HG03442 (cell line): ENCODE measurements at regions not wholly inside any gene's neighbourhood (a gene's known extent, or its start where the extent isn't known, plus 50 kb on each side); places are given as distances from the start of the nearest gene placed in this dataset.
"Not testable (repeated sequence)": the region's sequence is repeated elsewhere in the genome, so short reads cannot be mapped to it uniquely, and the experiment has no call there.

Experiments
- ATAC-seq: cut with Tn5 transposase; IDR thresholded peaks from one replicate; pipeline ENCODE4 v1.9.1; 2021; ENCODE audit warnings: mild to moderate bottlenecking, moderate library complexity; ENCODE audit not compliant: unreplicated experiment

DNA sequence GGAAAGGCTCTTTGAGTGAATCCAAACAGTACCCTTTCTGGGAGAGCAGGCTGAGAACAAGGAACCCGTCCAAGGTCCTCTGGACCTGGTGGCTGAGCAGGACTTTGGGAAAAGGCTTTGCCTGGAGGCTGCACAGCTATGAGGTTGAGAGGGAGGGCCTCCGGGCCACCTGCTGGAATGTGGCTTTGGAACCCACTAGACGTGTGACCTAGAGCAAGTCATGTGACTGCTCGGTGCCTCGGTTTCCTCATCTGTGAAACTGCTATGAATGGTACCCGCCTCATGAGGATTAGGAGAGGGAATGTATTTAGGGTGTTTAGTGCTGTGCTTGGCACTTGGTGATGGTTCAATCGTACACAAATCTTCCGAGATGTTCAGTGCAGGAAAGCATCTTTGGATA lies 50.4 kb downstream of the HAPSTR1 start:
- no peak for ATAC-seq

DNA sequence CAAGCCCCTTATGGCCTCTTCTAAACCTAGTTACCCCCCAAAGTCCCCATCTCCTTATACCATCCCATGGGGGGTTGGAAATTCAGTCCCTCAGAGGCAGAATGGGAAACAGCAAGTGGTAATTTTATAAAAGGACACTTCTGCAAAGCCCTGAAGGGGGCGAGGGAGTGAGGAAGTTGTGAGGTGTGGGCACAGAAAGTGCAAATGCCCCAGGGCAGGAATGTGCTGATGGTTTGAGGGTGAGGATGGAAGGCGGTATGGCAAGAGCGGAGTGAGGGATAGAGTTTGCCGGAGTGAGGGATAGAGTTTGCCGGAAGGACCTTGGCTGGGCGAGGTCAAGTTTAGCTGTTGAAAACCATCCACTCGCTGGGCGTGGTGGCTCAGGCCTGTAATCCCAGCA lies 52.7 kb downstream of the HAPSTR1 start:
- ATAC-seq: no peak

DNA sequence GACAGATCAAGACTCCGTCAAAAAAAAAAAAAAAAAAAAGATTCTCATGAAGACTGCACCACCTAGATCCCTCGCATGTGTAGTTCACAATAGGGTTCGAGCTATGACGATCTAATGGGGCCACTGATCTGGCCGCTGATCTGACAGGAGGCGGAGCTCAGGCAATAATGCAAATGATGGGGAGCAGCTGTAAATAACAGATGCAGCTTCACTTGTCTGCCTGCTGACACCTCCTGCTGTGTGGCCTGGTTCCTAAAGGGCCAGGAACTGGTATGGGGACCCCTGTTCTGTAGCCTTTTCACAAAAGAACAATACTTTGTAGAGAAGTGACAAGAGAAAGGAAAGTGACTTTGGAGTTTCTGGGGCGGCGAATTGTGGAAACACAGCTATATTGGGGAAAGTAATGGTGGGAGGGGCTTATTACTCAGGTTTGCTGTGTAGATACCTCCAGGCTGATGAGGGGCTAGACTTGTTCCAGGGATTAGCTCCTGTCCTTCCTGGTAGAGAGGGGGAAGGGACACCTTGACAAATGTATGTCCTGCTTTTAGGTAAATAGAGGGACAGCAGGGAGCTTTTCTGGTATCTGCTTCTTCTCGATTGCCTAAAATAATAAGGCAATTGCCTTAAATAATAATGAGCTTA lies 57.1 kb downstream of the HAPSTR1 start:
- ATAC-seq: no peak

DNA sequence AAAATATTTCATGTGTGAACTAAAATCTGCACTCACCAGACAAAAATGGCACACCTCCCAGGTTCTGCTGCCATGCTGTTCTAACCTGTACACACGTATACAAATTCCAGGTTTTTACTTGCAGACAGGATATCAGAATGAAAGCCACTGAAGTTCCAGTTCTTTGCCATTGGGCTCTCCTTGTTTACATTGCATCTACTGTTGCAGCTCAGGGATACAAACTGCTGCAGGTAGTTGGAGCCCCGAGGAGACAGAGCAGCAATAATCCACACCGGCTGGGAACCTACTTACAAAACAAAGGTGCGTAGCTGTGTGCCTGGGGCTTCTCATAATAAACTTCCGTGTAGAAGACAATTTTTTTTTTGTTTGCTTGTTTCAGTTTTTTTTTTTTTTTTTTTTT lies 59.6 kb downstream of the HAPSTR1 start:
- no peak for ATAC-seq

DNA sequence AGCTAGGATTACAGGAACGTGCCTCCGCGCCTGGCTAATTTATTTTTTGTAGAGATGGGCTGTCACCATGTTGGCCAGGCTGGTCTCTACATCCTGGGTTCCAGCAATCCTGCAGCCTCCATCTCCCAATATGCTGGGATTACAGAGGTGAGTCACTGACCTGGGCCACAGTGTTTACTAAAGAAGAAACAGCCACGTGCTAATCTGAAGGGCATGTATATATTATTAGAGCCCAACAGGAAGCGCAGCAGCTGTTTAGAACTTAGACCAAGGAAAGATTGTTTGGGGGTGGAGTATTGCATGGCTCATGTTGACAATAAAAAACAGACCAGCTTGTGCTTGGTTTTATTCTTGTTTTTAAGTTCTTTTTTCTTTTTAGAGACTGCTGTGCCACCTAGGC lies 60.2 kb downstream of the HAPSTR1 start:
- no peak for ATAC-seq

DNA sequence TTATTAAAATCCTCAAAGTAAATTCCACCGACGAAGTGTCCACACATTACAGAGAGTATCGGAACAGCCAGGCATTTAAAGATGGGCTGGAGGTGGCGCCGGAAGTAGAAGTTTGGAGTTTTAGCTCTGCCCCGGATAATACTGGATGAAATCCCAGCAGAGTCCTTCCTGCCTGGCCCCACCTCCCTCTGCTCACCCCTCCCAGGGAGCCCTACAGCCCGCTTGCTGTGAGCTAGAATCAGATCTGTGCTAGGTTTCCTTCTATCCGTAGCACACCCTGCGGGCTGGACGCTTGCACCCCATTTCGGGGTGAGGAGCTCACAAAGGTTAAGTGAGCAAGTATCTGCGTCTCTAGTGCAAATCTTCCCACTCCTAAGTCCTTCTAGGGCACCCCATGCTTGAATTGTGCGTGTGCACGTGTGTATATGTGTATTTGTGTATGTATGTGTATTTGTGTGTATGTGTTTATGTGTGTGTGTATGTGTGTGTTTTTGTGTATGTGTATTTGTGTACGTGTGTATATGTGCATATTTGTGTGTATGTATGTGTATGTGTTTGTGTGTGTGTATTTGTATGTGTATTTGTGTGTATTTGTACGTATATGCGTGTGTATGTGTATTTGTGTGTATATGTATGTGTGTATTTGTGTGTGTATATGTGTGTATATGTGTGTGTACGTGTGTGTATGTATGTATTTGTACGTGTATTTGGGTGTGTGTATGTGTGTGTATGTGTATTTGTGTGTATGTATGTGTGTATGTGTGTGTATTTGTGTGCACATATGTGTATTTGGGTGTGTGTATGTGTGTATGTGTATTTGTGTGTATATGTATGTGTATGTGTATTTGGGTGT lies 61.4 kb downstream of the HAPSTR1 start:
- no peak for ATAC-seq

DNA sequence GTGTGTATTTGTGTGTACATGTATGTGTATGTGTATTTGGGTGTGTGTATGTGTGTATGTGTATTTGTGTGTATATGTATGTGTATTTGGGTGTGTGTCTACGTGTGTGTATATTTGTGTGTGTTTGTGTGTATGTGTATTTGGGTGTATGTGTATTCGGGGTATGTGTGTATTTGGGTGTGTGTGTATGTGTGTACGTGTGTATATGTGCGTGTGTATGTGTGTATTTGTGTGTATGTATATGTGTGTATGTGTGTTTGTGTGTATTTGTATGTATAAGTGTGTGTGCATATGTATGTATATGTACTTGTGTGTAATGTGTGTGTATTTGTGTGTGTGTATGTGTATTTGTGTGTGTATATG lies 62.0 kb downstream of the HAPSTR1 start:
- ATAC-seq: no peak

DNA sequence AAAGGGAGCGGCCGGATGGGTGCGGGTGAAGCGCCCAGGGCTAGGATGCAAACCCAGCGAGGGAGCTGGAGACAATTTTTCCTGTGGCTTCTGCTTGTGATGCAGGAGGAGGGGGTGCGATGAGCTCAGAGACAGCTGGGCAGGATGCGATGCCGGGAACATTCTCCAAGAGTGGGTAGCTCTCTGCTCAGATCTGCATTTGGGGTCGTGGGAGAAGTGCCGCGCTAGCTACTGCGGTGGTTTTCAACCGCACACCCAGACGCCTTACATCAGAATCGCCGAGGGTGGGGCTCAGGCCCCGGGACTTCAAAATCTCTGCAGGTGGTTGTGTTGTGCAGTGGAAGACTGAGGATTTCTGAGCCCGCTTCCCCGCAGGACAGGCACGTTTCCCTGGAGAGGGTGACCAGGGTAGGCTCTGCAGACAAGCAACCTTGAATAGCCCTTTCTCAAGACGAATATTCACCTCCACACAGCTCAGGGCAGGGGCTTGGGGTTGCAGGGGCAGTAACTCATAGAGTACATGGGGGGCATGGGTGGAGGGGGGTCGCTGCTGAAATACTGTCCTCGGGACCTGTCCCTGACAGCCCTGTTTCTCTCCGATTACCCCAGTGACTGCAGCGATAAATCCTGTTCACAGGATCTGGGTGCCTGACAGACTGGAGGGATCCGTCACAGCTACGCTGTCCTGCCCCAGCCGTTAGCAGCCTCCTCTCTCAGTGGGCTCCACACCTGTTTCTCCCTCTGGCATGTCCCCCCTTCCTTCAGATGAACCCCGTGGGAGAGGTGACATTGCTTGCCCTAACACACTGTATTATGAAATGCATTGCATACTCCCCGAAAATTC lies 63.3 kb downstream of the HAPSTR1 start:
- ATAC-seq: no peak

DNA sequence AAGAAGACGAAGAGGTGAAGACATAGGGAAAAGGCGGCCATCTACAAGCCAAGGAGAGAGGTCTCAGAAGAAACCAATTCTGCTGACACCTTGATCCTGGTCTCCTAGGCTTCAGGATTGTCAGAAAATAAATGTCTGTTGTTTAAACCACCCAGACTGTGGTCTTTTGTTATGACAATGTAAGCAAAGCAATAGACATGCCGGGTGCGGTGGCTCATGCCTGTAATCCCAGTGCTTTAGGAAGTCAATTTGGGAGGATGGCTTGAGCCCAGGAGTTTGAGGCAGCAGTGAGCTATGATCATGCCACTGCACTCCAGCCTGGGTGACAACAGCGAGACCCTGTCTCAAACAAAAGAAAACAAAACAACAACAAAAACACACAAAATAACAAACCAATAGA lies 64.4 kb downstream of the HAPSTR1 start:
- ATAC-seq: no peak

DNA sequence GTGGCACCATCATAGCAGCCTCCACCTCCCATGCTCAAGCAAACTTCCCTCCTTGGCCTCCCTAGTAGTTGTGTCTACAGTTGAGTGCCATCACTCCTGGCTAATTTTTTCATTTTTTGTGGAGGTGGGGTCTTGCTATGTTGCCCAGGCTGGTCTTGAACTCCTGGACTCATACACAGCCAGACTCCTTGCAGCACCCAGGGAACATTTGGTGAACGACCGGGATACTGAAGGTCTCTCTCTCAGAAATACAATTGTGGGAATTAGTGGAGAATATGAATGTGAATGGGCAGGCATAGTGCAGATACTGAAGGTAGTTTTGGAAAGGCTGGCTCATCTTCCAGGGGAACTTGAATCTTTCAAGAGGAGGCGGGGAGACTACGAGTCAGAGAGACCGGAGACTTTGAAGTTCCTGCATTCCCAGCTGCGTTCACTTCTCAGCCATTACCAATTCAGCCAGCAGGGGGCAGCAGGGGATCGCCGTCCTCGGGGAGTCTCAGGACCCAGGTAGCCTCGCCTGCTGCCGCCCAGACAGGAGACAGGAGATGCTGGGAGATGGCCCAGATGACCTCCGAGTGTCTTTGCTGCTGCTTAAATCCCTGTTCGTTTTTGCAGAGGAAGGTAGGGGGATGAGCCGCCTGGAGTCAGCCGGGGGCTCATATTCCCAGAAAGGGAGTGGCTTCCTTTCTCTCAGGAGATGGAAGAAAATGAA lies 68.6 kb downstream of the HAPSTR1 start:
- ATAC-seq: no peak

DNA sequence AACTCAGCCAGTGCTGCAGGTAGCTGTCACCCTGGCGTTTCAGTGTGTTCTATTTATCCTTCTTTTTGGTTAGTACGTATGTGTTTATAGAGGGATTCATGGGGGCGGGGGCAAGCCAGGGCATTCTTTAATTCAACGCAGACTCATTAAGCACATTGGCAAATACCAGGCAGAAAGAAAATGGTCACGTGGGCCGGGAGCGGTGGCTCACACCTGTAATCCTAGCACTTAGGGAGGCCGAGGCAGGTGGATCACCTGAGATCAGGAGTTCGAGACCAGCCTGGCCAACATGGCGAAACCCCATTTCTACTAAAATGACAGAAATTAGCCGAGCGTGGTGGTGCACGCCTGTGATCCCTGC lies 69.1 kb downstream of the HAPSTR1 start:
- ATAC-seq: no peak

DNA sequence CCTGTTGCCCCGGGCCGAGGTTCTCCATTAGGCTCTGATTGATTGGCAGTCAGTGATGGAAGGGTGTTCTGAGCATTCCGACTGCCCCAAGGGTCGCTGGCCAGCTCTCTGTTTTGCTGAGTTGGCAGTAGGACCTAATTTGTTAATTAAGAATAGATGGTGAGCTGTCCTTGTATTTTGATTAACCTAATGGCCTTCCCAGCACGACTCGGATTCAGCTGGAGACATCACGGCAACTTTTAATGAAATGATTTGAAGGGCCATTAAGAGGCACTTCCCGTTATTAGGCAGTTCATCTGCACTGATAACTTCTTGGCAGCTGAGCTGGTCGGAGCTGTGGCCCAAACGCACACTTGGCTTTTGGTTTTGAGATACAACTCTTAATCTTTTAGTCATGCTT lies 74.2 kb downstream of the HAPSTR1 start:
- ATAC-seq: no peak

DNA sequence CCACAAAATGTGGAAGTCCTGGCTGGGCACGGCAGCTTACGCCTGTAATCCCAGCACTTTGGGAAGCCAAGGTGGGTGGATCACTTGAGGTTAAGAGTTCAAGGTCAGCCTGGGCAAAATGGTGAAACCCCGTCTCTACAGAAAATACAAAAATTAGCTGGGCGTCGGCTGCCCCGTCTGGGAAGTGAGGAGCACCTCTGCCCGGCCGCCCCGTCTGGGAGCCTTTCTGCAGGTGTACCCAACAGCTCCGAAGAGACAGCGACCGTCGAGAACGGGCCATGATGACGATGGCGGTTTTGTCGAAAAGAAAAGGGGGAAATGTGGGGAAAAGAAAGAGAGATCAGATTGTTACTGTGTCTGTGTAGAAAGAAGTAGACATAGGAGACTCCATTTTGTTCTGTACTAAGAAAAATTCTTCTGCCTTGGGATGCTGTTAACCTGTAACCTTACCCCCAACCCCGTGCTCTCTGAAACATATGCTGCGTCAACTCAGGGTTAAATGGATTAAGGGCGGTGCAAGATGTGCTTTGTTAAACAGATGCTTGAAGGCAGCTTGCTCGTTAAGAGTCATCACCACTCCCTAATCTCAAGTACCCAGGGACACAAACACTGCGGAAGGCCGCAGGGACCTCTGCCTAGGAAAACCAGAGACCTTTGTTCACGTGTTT lies 75.0 kb downstream of the HAPSTR1 start:
- not testable (repeated sequence) for ATAC-seq

DNA sequence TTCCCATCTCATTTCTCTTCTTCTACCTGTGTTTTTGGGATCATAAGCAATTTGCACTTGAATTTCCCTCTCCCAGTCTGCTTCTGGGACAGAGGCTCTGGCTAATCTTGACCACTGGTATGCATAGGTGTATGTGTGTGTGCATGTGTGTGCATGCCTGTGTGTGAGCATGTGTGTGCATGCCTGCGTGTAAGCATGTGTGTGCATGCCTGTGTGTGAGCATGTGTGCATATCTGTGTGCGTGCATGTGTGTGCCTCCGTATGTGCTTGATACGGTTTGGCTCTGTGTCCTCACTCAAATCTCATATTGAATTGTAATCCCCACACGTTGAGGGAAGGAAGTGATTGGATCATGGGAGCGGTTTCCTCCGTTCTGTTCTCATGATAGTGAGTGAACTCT lies 77.7 kb downstream of the HAPSTR1 start:
- ATAC-seq: no peak

DNA sequence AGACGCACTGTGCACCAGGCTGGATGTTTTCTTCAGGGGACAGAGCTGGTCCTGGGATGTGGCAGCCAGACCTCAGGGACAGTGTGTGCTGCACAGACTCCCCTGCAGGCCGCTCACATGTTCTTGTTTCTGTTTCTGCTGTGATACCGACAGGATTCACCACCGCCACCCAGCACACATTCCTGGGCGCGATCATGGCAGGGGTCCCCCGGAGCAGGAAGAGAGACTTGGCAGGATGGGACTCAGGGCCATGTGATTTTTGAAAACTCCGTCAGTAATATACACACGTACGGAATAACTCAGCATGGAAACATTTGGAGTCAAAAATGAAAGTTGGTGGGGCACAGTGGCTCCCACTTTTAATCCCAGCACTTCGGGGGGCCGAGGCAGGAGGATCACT lies 79.0 kb downstream of the HAPSTR1 start:
- no peak for ATAC-seq

DNA sequence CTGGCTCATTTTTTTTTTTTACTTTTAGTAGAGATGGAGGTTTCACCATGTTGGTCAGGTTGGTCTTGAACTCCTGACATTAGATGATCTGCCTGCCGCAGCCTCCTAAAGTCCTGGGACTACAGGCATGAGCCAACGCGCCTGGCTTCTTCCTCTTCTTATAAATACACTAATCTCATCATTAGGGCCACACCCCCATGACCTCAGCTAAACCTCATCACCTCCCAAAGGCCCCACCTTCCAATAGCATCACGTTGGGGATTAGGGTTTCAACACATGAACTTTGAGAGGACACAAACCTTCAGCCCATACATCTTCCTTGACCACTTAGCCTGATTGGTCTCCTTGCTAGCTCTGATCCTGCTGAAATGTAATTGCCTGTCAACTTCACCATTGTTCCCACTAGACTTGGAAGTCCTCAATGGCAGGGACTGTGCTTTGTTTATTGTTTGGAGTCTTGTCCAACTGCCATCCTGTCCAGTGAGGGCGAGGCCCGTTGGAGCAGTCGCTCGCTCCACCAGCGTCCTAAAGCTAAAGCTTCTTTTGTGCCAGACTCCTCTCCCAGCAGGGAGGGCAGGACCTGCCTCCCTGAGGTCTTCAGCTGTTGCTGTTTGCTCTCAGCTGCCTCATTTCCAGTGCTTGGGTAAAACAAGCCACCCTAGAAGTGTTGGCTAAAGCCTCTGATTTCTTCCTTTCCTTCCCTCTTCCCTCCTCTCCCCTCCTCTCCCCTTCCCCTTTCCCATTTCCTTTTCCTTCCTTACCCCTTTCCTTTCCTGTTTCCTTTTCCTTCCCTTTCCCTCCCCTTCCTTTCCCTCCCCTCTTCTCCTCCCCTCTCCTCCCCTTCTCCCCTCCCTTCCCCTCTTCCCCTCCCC lies 85.3 kb downstream of the HAPSTR1 start:
- ATAC-seq: no peak

DNA sequence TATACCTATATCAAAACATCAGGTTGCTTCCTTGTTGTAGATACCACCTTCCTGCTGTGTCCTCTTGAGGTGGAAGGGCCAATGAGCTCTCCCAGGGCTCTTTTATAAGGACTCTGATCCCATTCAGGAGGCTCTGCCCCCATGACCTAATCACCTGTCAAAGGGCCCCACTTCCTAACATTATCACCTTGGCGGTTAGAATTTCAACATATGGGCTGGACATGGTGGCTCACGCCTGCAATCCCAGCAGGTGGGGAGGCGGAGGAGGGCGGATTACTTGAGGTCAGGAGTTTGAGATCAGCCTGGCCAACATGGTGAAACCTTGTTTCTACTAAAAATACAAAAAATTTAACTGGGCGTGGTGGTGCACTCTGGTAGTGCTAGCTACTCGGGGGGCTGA lies 86.4 kb downstream of the HAPSTR1 start:
- ATAC-seq: no peak

DNA sequence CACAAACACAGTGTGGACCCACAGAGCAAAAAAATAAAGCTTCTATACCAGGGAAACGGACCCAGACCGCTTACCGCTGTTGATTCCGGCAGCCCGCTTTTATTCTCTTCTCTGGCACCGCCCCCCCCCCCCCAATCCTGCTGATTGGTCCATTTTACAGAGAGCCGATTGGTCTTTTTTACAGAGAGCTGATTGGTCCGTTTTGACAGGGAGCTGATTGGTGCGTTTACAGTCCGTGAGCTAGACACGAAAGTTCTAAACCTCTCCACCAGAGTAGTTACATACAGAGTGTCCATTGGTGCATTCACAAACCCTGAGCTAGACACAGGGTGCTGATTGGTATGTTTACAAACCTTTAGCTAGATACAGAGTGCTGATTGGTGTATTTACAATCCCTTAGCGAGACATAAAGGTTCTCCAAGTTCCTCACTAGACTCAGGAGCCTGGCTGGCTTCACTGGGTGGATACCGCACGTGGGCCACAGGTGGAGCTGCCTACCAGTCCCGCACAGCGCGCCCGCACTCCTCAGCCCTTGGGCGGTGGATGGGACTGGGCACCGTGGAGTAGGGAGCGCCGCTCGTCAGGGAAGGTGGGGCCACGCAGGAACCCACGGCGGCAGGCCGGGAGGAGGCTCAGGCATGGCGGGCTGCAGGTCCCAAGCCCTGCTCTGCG lies 92.4 kb downstream of the HAPSTR1 start:
- ATAC-seq: no peak

DNA sequence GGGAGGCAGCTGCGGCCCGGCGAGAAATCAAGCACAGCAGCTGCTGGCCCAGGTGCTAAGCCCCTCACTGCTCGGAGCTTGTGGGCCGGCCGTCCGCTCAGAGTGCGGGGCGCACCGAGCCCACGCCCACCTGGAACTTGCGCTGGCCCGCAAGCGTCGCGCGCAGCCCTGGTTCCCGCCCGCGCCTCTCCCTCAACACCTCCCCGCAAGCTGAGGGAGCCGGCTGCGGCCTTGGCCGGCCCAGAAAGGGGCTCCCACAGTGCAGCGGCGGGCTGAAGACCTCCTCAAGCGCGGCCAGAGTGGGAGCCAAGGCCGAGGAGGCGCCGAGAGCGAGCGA lies 92.9 kb downstream of the HAPSTR1 start:
- ATAC-seq: no peak
